GM19025 (cell line): ENCODE measurements at regions not wholly inside any gene's neighbourhood (a gene's known extent, or its start where the extent isn't known, plus 50 kb on each side); places are given as distances from the start of the nearest gene placed in this dataset.
A peak's percentile ranks its signal among the peaks of the same experiment; 100 is the strongest.
"Not testable (repeated sequence)": the region's sequence is repeated elsewhere in the genome, so short reads cannot be mapped to it uniquely, and the experiment has no call there.

ENCODE experiments used
- ATAC-seq: cut with Tn5 transposase; IDR thresholded peaks from one replicate; pipeline ENCODE4 v1.9.1; 2021; ENCODE audit warnings: mild to moderate bottlenecking, low read depth, moderate library complexity; ENCODE audit not compliant: unreplicated experiment

- not testable (repeated sequence) for ATAC-seq
Observed at GRCh38 chr15:30688684-30689083, 62.8 kb downstream of the ARHGAP11B start.

DNA sequence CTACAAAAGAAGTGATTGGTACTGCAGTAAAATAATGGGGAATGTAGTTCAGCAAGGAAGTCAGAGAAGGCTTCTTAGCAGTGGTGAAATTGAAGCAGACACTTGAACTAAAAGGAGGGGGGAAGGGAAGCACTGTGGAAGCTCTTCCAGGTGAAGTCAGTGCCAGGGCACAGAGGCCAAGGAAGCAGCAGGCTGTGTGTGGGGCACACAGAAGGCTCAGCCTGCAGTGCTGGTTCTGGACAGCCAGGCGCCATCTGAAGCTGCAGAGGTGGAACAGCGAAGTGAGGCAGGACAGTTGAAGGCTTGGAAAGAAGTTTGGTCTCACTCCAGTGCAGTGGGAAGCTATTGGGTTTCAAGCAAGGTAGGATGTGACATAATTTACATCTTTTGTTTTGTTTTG, 64.2 kb downstream of the ARHGAP11B start:
- not testable (repeated sequence) for ATAC-seq

GRCh38 chr15:30695811-30696210, 69.9 kb downstream of the ARHGAP11B start:
- ATAC-seq: not testable (repeated sequence)

DNA sequence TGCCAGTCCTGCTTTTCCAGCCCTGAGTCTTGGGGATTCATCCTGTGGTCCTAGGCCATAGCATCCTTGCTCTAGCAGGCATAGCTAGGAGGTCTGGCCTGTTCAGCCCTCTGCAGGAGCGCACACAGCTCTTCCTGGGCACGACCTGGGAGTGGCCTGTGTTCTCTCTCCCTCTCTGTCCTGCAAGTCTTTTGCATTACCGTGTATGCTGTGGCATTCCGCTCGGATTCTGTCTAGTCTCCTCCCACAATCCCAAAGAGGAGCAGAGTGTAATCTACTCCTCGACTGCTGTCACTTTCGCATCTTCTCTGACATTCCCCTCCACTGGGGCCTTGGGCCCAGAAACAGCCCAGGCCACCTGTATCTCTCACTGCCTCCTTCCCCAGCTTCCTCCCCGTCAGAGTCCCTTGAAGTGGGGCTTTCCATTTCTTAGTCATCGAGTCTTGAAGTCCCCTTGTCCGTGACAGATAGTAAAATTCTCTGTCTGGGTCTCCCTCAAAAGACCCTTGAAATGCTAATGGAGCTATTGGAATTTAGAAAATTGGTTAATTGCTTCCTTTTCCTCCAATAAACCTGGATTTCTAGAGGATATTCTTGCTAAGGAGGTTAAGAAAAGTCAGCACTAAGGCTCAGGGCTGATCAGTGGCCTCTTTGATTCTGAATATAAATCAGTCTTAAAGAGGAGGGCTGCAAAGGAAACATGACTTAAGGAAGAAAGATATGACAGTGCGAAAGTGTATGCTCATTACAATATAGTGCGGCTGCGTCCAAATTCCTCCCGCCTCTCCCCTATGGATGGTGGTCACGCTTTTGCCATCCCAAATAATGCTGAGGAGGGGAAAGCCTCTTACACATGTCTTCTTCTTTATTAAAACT, 70.7 kb downstream of the ARHGAP11B start:
- ATAC-seq: peak; percentile 78

GRCh38 chr15:30697315-30697685, 71.4 kb downstream of the ARHGAP11B start:
- peak; percentile 64 for ATAC-seq

DNA sequence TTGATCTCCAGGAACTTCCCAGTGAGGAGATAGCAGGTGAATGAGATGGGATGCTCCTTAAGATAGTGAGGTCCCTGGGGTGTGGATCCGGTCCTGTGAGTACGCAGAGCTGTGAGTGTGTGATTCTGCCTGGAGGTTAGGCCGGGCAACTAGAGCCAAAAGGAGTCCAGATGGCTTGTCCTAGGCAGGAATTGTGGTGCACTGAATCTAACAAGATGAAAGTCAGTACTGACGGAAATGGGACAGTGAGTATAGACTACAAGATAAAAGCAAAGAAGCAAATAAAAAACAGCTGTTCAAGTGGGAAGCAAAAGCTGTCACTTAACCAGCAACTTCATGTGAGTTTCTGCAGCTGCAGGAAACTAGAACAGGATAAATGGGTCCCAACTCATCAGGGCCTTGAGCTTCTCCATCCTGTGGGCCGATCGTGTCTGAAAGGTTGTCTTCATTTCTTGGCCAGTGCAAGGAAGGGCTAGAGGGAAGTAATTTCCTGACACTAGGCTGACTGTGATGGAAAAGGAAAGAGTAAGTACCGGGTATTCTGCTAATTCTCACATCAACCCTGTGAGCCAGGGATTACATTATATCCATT, 74.2 kb downstream of the ARHGAP11B start:
- not testable (repeated sequence) for ATAC-seq

- not testable (repeated sequence) for ATAC-seq
Observed at GRCh38 chr15:30707976-30708685, 82.2 kb downstream of the ARHGAP11B start.

DNA sequence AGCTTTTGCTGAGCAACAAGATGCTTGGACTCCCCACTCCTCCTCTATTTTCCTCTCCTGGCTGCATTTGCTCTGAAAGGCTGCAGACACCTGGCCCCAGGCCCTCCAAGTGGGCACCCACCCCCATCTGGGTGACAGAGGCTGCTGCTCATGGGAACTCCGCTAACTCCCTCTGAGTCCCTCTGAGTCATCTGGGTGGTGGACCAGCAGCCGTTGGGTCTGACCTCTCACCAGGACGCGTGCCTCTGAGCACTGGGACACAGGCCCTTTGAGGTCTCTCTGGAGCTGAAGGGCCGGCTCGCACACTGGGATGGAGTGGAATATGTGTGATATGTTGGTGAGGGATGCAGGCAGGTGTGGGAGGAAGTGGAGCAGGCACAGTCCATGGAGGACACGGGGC, 82.9 kb downstream of the ARHGAP11B start:
- not testable (repeated sequence) for ATAC-seq

- ATAC-seq: not testable (repeated sequence)
Observed at GRCh38 chr15:30718038-30718643, 92.2 kb downstream of the ARHGAP11B start.

GRCh38 chr15:30719363-30719762, 93.4 kb downstream of the ARHGAP11B start:
- not testable (repeated sequence) for ATAC-seq

DNA sequence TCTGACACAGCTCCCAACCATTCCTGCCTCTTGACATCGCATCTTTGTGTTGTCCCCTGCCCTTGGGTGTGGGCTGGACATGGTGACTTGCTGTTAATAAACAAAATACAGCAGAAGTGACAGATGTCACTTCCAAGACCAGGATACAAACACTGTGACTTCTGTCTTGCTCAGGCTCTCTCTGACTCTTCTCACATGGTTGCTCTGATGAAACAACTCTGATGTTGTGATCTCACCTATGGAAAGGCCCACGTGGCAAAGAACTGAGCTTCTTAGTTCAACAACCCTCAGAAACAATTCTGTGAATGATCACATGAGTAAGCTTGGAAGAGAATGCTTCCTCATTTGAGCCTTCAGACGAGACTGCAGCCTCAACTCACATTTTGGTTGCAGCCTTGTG, 94.9 kb downstream of the ARHGAP11B start:
- not testable (repeated sequence) for ATAC-seq

GRCh38 chr15:30721529-30721928, 95.6 kb downstream of the ARHGAP11B start:
- not testable (repeated sequence) for ATAC-seq

DNA sequence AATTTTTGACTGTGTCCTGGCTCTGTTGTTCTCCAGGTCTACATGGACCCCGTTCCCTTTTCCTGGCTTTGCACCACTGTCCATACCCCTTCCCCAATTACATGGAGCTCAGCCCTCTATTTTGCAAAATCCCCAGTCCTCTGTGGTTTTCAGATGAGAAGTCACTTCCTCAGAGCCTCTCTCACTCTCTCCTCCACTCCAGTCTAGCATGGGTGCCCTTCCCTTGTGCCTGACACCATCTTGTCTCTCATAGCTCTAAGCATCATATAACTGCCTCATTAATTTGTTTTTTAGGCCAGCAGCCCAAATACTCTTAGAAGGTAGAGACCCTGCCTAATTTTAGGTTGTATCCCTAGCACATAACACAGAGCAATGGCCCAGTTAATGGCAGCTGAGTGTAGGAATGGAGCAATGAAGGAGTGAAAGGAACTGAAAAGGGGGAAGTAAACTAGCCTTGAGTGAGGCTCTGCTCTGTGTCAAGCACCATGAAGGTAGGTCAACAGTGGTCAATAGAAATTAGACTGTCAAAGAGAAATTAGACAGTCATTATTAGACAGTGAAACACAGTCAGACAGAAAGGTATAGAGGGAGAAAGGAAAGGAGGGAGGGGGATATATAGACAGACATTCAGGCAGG, 97.7 kb downstream of the ARHGAP11B start:
- not testable (repeated sequence) for ATAC-seq

- not testable (repeated sequence) for ATAC-seq
Observed at GRCh38 chr15:30729880-30730590, 104.1 kb downstream of the ARHGAP11B start.

GRCh38 chr15:30730633-30731032, 104.7 kb downstream of the ARHGAP11B start:
- ATAC-seq: not testable (repeated sequence)

- ATAC-seq: not testable (repeated sequence)
Observed at GRCh38 chr15:30732100-30732499, 106.2 kb downstream of the ARHGAP11B start.

GRCh38 chr15:30735884-30736564, 110.1 kb downstream of the ARHGAP11B start:
- ATAC-seq: not testable (repeated sequence)

DNA sequence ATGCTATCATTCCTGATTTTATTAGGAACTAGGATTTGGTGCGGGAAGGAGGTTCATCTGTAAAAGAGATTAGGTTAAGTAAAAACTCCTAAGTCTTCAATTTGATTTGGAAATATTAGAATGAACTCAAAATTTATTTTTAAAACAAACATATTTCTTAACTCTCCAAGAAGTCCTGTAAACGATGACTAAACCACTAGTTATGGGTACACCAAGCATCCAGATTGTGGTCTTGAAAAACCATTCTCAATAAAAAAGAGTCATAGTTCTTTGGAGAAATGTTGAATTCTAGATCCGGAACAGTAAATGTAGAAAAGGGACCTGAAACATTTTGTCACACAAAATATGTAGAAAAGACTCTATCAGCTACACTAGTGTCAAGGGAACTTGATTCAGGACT, 116.9 kb downstream of the ARHGAP11B start:
- ATAC-seq: not testable (repeated sequence)

- not testable (repeated sequence) for ATAC-seq
Observed at GRCh38 chr15:30749048-30749447, 123.1 kb downstream of the ARHGAP11B start.
